Activated T-helper 17 cell treated with anti-CD3 and anti-CD28 coated beads, Interleukin-2, amount 50 U/mL, for 72 hours (primary cell): ENCODE measurements at regions not wholly inside any gene's neighbourhood (a gene's known extent, or its start where the extent isn't known, plus 50 kb on each side); places are given as distances from the start of the nearest gene placed in this dataset.
"Not testable (repeated sequence)": the region's sequence is repeated elsewhere in the genome, so short reads cannot be mapped to it uniquely, and the experiment has no call there.

Source experiments
- ATAC-seq: fragments of 150-1000 bp; cut with Tn5 transposase; replicated peaks from 2 replicates; pipeline ENCODE4 v1.10.0; 2021; ENCODE audit warnings: mild to moderate bottlenecking, moderate library complexity
- H3K27ac Mint-ChIP-seq: one replicate; pipeline ENCODE4 v1.8.0; 2022; ENCODE audit warnings: mixed read lengths
- H3K27me3 Mint-ChIP-seq: one replicate; pipeline ENCODE4 v1.8.0; 2022; ENCODE audit warnings: mixed read lengths
- H3K36me3 Mint-ChIP-seq: one replicate; pipeline ENCODE4 v1.8.0; 2022; ENCODE audit warnings: low read depth, mild to moderate bottlenecking, mixed read lengths
- H3K4me1 Mint-ChIP-seq: one replicate; pipeline ENCODE4 v1.8.0; 2022; ENCODE audit warnings: mixed read lengths
- H3K4me3 Mint-ChIP-seq: one replicate; pipeline ENCODE4 v1.8.0; 2022; ENCODE audit warnings: mild to moderate bottlenecking, mixed read lengths
- H3K9me3 Mint-ChIP-seq: one replicate; pipeline ENCODE4 v1.8.0; 2022; ENCODE audit warnings: mixed read lengths

DNA sequence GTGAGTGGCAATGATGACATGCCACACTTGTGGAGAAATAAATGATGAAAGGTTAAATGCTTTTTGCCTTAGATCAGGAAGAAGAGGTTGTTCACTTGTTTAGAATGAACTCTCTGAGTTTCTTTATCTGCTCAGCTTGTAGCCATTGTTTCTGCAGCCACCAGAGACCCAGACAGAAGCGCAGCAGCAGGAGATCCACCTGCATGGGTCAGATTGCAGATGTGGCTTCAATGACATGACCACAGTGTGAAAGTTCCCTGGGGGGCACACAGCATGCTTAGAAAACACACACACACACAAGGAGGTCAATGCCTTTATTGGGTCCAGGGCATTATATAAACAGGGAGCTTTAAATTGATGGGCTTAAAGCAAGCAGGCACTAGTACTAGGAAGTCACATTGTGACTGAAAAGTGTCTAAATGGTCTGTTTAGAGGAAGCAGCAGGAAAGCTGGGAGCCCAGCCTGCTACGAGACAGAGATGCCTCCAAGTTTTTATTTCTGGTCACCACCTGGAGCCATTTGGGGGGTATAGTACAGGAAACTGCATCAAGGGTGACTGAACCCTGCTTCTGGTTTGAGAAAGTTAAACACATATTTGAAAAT is 1547.3 kb downstream of the SPATA31A7 start:
- not testable (repeated sequence) for H3K36me3 Mint-ChIP-seq, H3K27me3 Mint-ChIP-seq, H3K9me3 Mint-ChIP-seq, ATAC-seq, H3K4me1 Mint-ChIP-seq, H3K4me3 Mint-ChIP-seq, H3K27ac Mint-ChIP-seq

DNA sequence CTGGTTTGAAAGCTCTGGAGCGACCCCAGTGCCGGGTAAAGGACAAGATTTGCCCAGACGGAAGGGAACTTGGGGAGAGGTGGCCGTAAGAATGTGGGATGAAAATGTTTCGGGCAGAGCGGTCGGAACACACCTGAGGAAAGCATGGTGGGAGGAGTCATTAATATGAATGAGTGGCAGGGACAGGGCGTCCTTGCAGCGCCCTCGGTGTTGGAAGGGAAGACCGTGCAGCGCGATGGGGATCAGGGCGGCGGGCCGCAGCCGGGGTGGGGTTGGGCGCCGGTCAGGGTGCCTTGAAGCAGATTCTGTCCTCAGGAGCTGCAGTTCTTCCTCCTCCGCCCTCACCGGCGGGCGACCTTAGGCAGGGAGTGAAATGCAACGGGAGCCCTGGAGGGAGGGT is 1548.1 kb downstream of the SPATA31A7 start:
- not testable (repeated sequence) for H3K36me3 Mint-ChIP-seq, H3K27ac Mint-ChIP-seq, H3K4me3 Mint-ChIP-seq, ATAC-seq, H3K9me3 Mint-ChIP-seq, H3K27me3 Mint-ChIP-seq, H3K4me1 Mint-ChIP-seq

DNA sequence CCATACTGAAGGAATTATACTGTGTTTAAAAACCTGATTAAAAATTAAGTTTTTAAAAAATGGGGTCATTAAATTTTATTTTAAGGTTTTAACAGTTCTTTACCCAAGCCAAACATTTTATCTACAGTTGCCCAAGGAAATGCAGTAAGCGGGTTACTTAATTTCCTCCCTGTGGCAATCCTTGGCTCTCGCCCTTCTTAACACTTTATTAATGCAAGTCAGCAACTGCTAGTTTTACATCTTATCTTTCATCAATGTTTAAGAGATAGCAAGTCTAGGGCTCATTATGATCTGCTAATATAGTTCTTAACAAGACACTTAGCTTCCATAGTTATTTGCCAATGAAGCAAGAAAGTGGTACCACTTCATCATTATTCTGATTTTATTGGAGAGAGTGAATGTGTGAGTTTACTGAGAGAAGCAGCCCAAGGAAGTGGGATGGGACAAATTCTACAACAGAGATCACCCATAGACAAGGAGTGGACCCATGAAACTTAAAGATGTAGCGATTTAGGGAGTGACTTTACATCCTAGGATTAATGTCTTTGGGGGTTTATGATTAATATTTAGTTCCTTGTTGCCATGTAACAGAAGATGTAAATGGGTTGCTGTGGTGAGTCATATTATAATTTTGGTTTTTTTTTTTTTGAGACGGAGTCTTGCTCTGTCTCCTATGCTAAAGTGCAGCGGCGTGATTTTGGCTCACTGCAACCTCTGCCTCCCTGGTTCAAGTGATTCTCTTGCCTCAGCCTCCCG is 1556.1 kb downstream of the SPATA31A7 start:
- not testable (repeated sequence) for H3K36me3 Mint-ChIP-seq, H3K9me3 Mint-ChIP-seq, H3K4me1 Mint-ChIP-seq, ATAC-seq, H3K27me3 Mint-ChIP-seq, H3K4me3 Mint-ChIP-seq, H3K27ac Mint-ChIP-seq
